OCI-LY3 (cell line): ENCODE measurements at regions not wholly inside any gene's neighbourhood (a gene's known extent, or its start where the extent isn't known, plus 50 kb on each side); places are given as distances from the start of the nearest gene placed in this dataset.

Source experiments
- H2AFZ ChIP-seq: fragments of 200-600, 300-600 bp; shearing (Covaris generic); 2 replicates; pipeline ENCODE4 v1.6.0; 2014; ENCODE audit warnings: antibody characterized with exemption, low read depth, low read length
- H3K27ac ChIP-seq: fragments of 200-600, 300-600 bp; sonication (generic); 2 replicates; pipeline ENCODE4 v1.5.1; 2014; ENCODE audit warnings: mild to moderate bottlenecking, low read length, moderate library complexity, mixed read lengths
- H3K27me3 ChIP-seq: fragments of 200-600, 300-600 bp; sonication (generic); 2 replicates; pipeline ENCODE4 v1.6.1; 2014; ENCODE audit warnings: low read depth, low read length, mixed read lengths
- H3K36me3 ChIP-seq: fragments of 200-600, 300-600 bp; sonication (generic); replicated peaks from 2 replicates; pipeline ENCODE3; 2014; ENCODE audit warnings: low read depth, low read length, mixed read lengths
- H3K4me1 ChIP-seq: fragments of 300-600, 200-600 bp; sonication (generic); 2 replicates; pipeline ENCODE4 v1.6.1; 2014; ENCODE audit warnings: low read length, mixed read lengths
- H3K4me2 ChIP-seq: fragments of 200-600, 300-600 bp; sonication (generic); 2 replicates; pipeline ENCODE4 v1.6.1; 2014; ENCODE audit warnings: low read length, mixed read lengths
- H3K4me3 ChIP-seq: fragments of 300-600, 200-600 bp; sonication (generic); 2 replicates; pipeline ENCODE4 v1.5.1; 2014; ENCODE audit warnings: antibody characterized with exemption, mild to moderate bottlenecking, low read length, moderate library complexity
- H3K79me2 ChIP-seq: fragments of 300-600, 200-600 bp; shearing (Covaris generic); 2 replicates; pipeline ENCODE4 v1.6.1; 2014; ENCODE audit warnings: mild to moderate bottlenecking, low read length, mixed read lengths
- H3K9ac ChIP-seq: fragments of 300-600, 200-600 bp; shearing (Covaris generic); 2 replicates; pipeline ENCODE4 v1.6.0; 2014; ENCODE audit warnings: mild to moderate bottlenecking, low read length, moderate library complexity
- H3K9me3 ChIP-seq: fragments of 200-600, 300-600 bp; shearing (Covaris generic); 2 replicates; pipeline ENCODE4 v1.6.1; 2014; ENCODE audit warnings: low read length, mixed read lengths; ENCODE audit not compliant: insufficient read depth
- H4K20me1 ChIP-seq: fragments of 200-600, 300-600 bp; sonication (generic); 2 replicates; pipeline ENCODE4 v1.6.1; 2016; ENCODE audit warnings: low read length, mixed read lengths; ENCODE audit not compliant: insufficient read depth
- CTCF ChIP-seq: fragments of 200-600, 300-600 bp; sonication (generic); IDR thresholded peaks from 2 replicates; pipeline ENCODE4 v1.5.1; 2014; ENCODE audit warnings: antibody characterized with exemption, low read length, low read depth
- EZH2phosphoT487 ChIP-seq: fragments of 200-600 bp; shearing (Covaris generic); IDR thresholded peaks from 2 replicates; pipeline ENCODE4 v1.6.1; 2018; ENCODE audit warnings: antibody characterized with exemption, mixed run types, low read depth

- no peaks in the 10 kb centered on the region for H3K79me2 ChIP-seq
- H3K9ac ChIP-seq: peak overlapping the region; percentile 80
- peak overlapping the region; percentile 98 for H3K27ac ChIP-seq
- peak overlapping the region; percentile 98 for H2AFZ ChIP-seq
- H3K36me3 ChIP-seq: no peaks in the 10 kb centered on the region
- TF ChIP-seq EZH2phosphoT487 (no peak), CTCF (peak; percentile 75)
- H3K9me3 ChIP-seq: no peaks in the 10 kb centered on the region
- H3K4me1 ChIP-seq: peaks cover 37% of the 10 kb centered on the region
- peak overlapping the region; percentile 74 for H3K4me3 ChIP-seq
- peak overlapping the region; percentile 99 for H3K4me2 ChIP-seq
- H4K20me1 ChIP-seq: no peaks in the 10 kb centered on the region
- H3K27me3 ChIP-seq: no peaks in the 10 kb centered on the region
Observed at GRCh38 chr5:71782771-71783770, 64.0 kb downstream of the CARTPT start.

GRCh38 chr5:71783891-71784290 is 64.8 kb downstream of the CARTPT start:
- Histone ChIP-seq H3K9ac (peak overlapping the region; percentile 59; the same call in 1 of the 2 replicates), H3K27ac (peak overlapping the region; percentile 98), H3K79me2 (no peaks in the 10 kb centered on the region), H3K27me3 (no peaks in the 10 kb centered on the region), H3K9me3 (no peaks in the 10 kb centered on the region), H3K4me2 (peak overlapping the region; percentile 99), H3K4me3 (peak overlapping the region; percentile 74; the same call in 1 of the 2 replicates), H2AFZ (peak overlapping the region; percentile 98), H4K20me1 (no peaks in the 10 kb centered on the region), H3K4me1 (peaks cover 35% of the 10 kb centered on the region), H3K36me3 (no peaks in the 10 kb centered on the region)
- TF ChIP-seq EZH2phosphoT487 (no peak), CTCF (no peak)

GRCh38 chr5:71786337-71787055 is 67.4 kb downstream of the CARTPT start:
- no peaks in the 10 kb centered on the region for H3K79me2 ChIP-seq
- H3K4me3 ChIP-seq: no peak overlapping the region
- H2AFZ ChIP-seq: no peak overlapping the region
- TF ChIP-seq EZH2phosphoT487 (no peak), CTCF (no peak)
- H3K27me3 ChIP-seq: no peaks in the 10 kb centered on the region
- no peak overlapping the region for H3K4me2 ChIP-seq
- H4K20me1 ChIP-seq: no peaks in the 10 kb centered on the region
- no peaks in the 10 kb centered on the region for H3K9me3 ChIP-seq
- H3K9ac ChIP-seq: no peak overlapping the region
- H3K4me1 ChIP-seq: peaks cover 24% of the 10 kb centered on the region
- no peak overlapping the region for H3K27ac ChIP-seq
- H3K36me3 ChIP-seq: no peaks in the 10 kb centered on the region

GRCh38 chr5:71788794-71789193 is 69.7 kb downstream of the CARTPT start:
- no peak overlapping the region for H2AFZ ChIP-seq
- H3K79me2 ChIP-seq: no peaks in the 10 kb centered on the region
- H4K20me1 ChIP-seq: no peaks in the 10 kb centered on the region
- no peak overlapping the region for H3K4me3 ChIP-seq
- H3K9me3 ChIP-seq: no peaks in the 10 kb centered on the region
- H3K27ac ChIP-seq: no peak overlapping the region
- no peak overlapping the region for H3K9ac ChIP-seq
- H3K4me1 ChIP-seq: peaks cover 5% of the 10 kb centered on the region
- no peaks in the 10 kb centered on the region for H3K36me3 ChIP-seq
- H3K27me3 ChIP-seq: no peaks in the 10 kb centered on the region
- TF ChIP-seq CTCF (no peak), EZH2phosphoT487 (no peak)
- H3K4me2 ChIP-seq: no peak overlapping the region
